Activated B cell treated with CpG ODN at 0.5 μM for 24 hours (primary cell): ENCODE measurements at regions not wholly inside any gene's neighbourhood (a gene's known extent, or its start where the extent isn't known, plus 50 kb on each side); places are given as distances from the start of the nearest gene placed in this dataset.

Source experiments
- ATAC-seq: fragments of 200-7000 bp; cut with Tn5 transposase; one replicate; pipeline ENCODE4 v1.10.0; 2021; ENCODE audit warnings: low read depth, mild to moderate bottlenecking, moderate library complexity
- CTCF ChIA-PET: fragments of 350-600 bp; sonication (Branson Sonifier 250); formaldehyde crosslinking; loops from one replicate; lab custom pipeline; 2021; ENCODE audit warnings: antibody characterized with exemption; lab: Charles Lee
- POLR2A ChIA-PET: fragments of 350-600 bp; sonication (Branson Sonifier 250); formaldehyde crosslinking; loops from one replicate; lab custom pipeline; 2021; ENCODE audit warnings: antibody characterized with exemption; lab: Charles Lee
- DNase-seq: peaks from one replicate; pipeline ENCODE4 v3.0.0; 2022
- H3K27ac Mint-ChIP-seq: one replicate; pipeline ENCODE4 v1.8.0; 2020; ENCODE audit warnings: mixed read lengths
- H3K27me3 Mint-ChIP-seq: one replicate; pipeline ENCODE4 v1.8.0; 2021; ENCODE audit warnings: mixed read lengths
- H3K36me3 Mint-ChIP-seq: one replicate; pipeline ENCODE4 v1.8.0; 2021; ENCODE audit warnings: low read depth, mixed read lengths
- H3K4me1 Mint-ChIP-seq: one replicate; pipeline ENCODE4 v1.8.0; 2021; ENCODE audit warnings: mixed read lengths
- H3K4me3 Mint-ChIP-seq: one replicate; pipeline ENCODE4 v1.8.0; 2020; ENCODE audit warnings: mild to moderate bottlenecking, mixed read lengths
- H3K9me3 Mint-ChIP-seq: one replicate; pipeline ENCODE4 v1.8.0; 2020; ENCODE audit warnings: mixed read lengths
- intact Hi-C: fragments of 100-400 bp; cut with micrococcal nuclease; formaldehyde crosslinking; loops from one replicate; pipeline ENCODE4 v1.15.1; 2024
- TF ChIP-seq, protein P1 (sequence below): fragments of 200-600 bp; IDR thresholded peaks from one replicate; pipeline ENCODE4 v1.8.0; 2022; ENCODE audit warnings: antibody characterized with exemption, mild to moderate bottlenecking

DNA sequence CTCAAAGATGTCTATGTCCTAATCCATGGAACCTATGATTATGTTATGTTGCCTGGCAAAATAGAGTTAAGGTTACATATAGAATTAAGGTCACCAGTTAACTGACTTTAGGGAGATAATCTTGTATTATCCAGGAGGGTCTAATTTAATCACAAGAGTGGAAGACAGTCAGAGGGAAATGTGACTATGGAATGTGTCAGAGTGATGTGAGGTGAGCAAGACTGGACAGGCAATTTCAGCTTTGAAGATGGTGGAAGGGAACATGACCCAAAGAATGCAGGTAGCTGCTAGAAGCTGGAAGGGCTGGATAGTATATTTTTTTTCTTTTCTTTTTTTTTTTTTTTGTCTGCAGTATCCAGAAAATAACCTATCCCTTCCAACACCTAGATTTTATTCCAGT is 241.7 kb upstream of the NEGR1 start:
- H3K4me3 Mint-ChIP-seq: no peak overlapping the region
- intact Hi-C loops: no loop called here
- no peak overlapping the region for H3K27ac Mint-ChIP-seq
- ChIA-PET POLR2A (no interaction called here), CTCF (no interaction called here)
- no peak for DNase-seq
- H3K9me3 Mint-ChIP-seq: no peaks in the 10 kb centered on the region
- no peaks in the 10 kb centered on the region for H3K36me3 Mint-ChIP-seq
- TF ChIP-seq, protein P1, sequence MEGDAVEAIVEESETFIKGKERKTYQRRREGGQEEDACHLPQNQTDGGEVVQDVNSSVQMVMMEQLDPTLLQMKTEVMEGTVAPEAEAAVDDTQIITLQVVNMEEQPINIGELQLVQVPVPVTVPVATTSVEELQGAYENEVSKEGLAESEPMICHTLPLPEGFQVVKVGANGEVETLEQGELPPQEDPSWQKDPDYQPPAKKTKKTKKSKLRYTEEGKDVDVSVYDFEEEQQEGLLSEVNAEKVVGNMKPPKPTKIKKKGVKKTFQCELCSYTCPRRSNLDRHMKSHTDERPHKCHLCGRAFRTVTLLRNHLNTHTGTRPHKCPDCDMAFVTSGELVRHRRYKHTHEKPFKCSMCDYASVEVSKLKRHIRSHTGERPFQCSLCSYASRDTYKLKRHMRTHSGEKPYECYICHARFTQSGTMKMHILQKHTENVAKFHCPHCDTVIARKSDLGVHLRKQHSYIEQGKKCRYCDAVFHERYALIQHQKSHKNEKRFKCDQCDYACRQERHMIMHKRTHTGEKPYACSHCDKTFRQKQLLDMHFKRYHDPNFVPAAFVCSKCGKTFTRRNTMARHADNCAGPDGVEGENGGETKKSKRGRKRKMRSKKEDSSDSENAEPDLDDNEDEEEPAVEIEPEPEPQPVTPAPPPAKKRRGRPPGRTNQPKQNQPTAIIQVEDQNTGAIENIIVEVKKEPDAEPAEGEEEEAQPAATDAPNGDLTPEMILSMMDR: no peak
- H3K27me3 Mint-ChIP-seq: no peaks in the 10 kb centered on the region
- H3K4me1 Mint-ChIP-seq: no peaks in the 10 kb centered on the region
- ATAC-seq: no peak

DNA sequence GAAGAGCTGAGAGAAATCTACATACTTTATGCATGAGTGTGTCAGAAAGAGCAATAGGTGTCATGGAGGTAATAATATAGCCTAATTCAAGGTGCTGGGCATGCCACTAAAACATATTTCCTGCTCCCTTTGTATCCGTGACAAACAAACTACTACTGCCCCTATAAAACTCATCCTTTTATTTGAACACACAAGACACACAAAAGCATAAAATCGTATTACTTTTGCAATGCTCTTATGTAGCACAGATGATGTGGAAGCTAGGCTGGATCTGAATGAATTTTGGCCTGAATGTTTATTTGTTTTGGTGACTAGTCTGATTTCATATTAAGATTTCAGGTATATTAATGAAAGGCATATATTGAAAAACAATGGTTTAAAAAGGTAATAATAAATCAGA is 239.3 kb upstream of the NEGR1 start:
- TF ChIP-seq, protein P1: no peak
- Mint-ChIP-seq H3K36me3 (no peaks in the 10 kb centered on the region), H3K27me3 (no peaks in the 10 kb centered on the region), H3K4me1 (no peaks in the 10 kb centered on the region), H3K9me3 (no peaks in the 10 kb centered on the region), H3K27ac (no peak overlapping the region), H3K4me3 (no peak overlapping the region)
- DNase-seq (no peak), ATAC-seq (no peak)
- CTCF ChIA-PET: no interaction called here
- POLR2A ChIA-PET: no interaction called here
- intact Hi-C loops: no loop called here

DNA sequence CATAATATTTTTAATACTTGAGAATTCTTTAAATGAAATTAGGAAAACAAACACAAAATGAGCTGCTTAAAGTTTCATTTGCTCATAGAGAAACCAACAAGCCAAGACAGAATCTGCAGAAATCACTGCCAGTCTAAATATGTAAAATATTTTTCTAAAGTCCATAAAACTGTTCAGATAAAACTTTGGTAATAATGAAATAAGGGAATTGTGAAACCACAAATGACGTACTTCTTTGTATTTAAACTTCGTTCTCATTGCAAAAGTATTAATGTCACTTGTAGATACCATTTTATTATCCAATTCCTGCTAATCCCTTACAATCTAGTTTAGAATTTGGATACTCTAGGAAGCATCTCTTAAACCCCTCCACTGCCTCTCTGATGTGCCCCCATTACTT is 234.5 kb upstream of the NEGR1 start:
- DNase-seq (no peak), ATAC-seq (no peak)
- CTCF ChIA-PET: no interaction called here
- Mint-ChIP-seq H3K4me1 (no peaks in the 10 kb centered on the region), H3K9me3 (no peaks in the 10 kb centered on the region), H3K27me3 (no peaks in the 10 kb centered on the region), H3K36me3 (no peaks in the 10 kb centered on the region), H3K4me3 (no peak overlapping the region), H3K27ac (no peak overlapping the region)
- TF ChIP-seq, protein P1: no peak
- intact Hi-C loops: no loop called here
- POLR2A ChIA-PET: no interaction called here

DNA sequence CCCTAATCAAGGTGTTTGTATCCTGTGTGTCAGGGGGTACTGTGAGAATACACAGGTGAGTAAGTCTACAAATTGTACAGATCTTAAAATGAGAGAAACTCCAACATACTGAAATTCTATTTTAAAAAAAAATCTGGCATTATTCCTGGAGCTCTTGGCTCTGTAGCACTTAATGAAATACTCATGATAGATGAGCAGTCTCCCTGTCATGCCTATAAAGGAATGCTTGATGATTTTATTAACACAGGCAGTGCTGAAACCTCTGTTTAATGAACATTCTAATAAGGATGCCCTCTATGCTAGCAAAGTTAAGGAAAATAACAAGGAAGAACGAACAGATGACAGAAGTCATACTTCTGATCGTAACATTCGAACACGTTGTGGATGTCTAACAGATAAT is 233.9 kb upstream of the NEGR1 start:
- Mint-ChIP-seq H3K27ac (no peak overlapping the region), H3K4me3 (no peak overlapping the region), H3K27me3 (no peaks in the 10 kb centered on the region), H3K9me3 (no peaks in the 10 kb centered on the region), H3K36me3 (no peaks in the 10 kb centered on the region), H3K4me1 (no peaks in the 10 kb centered on the region)
- intact Hi-C loops: no loop called here
- ChIA-PET CTCF (no interaction called here), POLR2A (no interaction called here)
- DNase-seq (no peak), ATAC-seq (no peak)
- TF ChIP-seq, protein P1: no peak

DNA sequence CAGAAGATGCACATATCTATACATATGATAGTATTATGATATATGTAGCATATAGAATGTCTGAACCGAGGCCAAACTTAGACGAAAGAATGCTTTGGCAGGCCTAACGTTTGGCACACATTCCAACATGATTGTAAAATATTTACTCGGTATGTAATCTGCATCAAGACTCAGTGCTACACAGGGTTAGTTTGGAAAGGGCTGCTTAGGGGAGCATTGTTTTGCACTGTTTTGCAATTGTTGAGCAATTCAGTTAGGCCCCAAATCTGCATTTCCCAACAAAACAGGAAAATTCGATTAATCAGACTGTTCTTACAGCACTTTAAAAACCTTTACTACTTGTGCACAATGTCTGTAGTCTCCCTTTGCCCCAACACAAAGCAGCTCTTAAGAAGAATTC is 216.0 kb upstream of the NEGR1 start:
- Mint-ChIP-seq H3K4me3 (no peak overlapping the region), H3K9me3 (no peaks in the 10 kb centered on the region), H3K27me3 (no peaks in the 10 kb centered on the region), H3K4me1 (no peaks in the 10 kb centered on the region), H3K36me3 (no peaks in the 10 kb centered on the region), H3K27ac (no peak overlapping the region)
- DNase-seq: no peak
- intact Hi-C loops: no loop called here
- ChIA-PET CTCF (no interaction called here), POLR2A (no interaction called here)
- TF ChIP-seq, protein P1: no peak
- ATAC-seq: no peak
